Activated naive CD8-positive, alpha-beta T cell treated with anti-CD3 and anti-CD28 coated beads, Interleukin-2, amount 10 ng/mL, durations not matched to agents 7 days and 5 days (primary cell): ENCODE measurements at regions not wholly inside any gene's neighbourhood (a gene's known extent, or its start where the extent isn't known, plus 50 kb on each side); places are given as distances from the start of the nearest gene placed in this dataset.
"Not testable (repeated sequence)": the region's sequence is repeated elsewhere in the genome, so short reads cannot be mapped to it uniquely, and the experiment has no call there.

ENCODE experiments used
- ATAC-seq: fragments of 150-1000 bp; cut with Tn5 transposase; one replicate; pipeline ENCODE4 v1.10.0; 2021; ENCODE audit warnings: low read depth, moderate library complexity
- POLR2A ChIA-PET: fragments of 350-600 bp; sonication (Branson Sonifier 250); formaldehyde crosslinking; loops from one replicate; lab custom pipeline; 2021; ENCODE audit warnings: antibody characterized with exemption; lab: Charles Lee
- DNase-seq: peaks from one replicate; pipeline ENCODE4 v3.0.0; 2021
- H3K27ac Mint-ChIP-seq: one replicate; pipeline ENCODE4 v1.8.0; 2022; ENCODE audit warnings: mild to moderate bottlenecking, mixed read lengths
- H3K27me3 Mint-ChIP-seq: one replicate; pipeline ENCODE4 v1.8.0; 2022; ENCODE audit warnings: mild to moderate bottlenecking, moderate library complexity, mixed read lengths
- H3K36me3 Mint-ChIP-seq: one replicate; pipeline ENCODE4 v1.8.0; 2021; ENCODE audit warnings: mild to moderate bottlenecking, mixed read lengths
- H3K4me1 Mint-ChIP-seq: one replicate; pipeline ENCODE4 v1.8.0; 2021; ENCODE audit warnings: mixed read lengths
- H3K4me3 Mint-ChIP-seq: one replicate; pipeline ENCODE4 v1.8.0; 2022; ENCODE audit warnings: mild to moderate bottlenecking, moderate library complexity, mixed read lengths
- H3K9me3 Mint-ChIP-seq: one replicate; pipeline ENCODE4 v1.8.0; 2021; ENCODE audit warnings: mixed read lengths

- no peak overlapping the region for H3K27ac Mint-ChIP-seq
- H3K4me3 Mint-ChIP-seq = no peak overlapping the region
- ATAC-seq (no peak), DNase-seq (no peak)
- POLR2A ChIA-PET = no interaction called here
- H3K9me3 Mint-ChIP-seq = no peaks in the 10 kb centered on the region
- H3K36me3 Mint-ChIP-seq = no peaks in the 10 kb centered on the region
- no peaks in the 10 kb centered on the region for H3K4me1 Mint-ChIP-seq
- H3K27me3 Mint-ChIP-seq = peaks cover 10% of the 10 kb centered on the region
Measured at GRCh38 chr5:102625928-102626327, 127.1 kb upstream of the SLCO6A1 start.

- DNase-seq (no peak), ATAC-seq (no peak)
- POLR2A ChIA-PET = no interaction called here
- no peak overlapping the region for H3K27ac Mint-ChIP-seq
- H3K4me3 Mint-ChIP-seq = no peak overlapping the region
- H3K36me3 Mint-ChIP-seq = no peaks in the 10 kb centered on the region
- H3K27me3 Mint-ChIP-seq = peaks cover 8% of the 10 kb centered on the region
- H3K4me1 Mint-ChIP-seq = no peaks in the 10 kb centered on the region
- peaks cover 4% of the 10 kb centered on the region for H3K9me3 Mint-ChIP-seq
Measured at GRCh38 chr5:102627315-102627714, 127.8 kb upstream of the PAM start.

- peaks cover 8% of the 10 kb centered on the region for H3K27me3 Mint-ChIP-seq
- no peak for DNase-seq
- peaks cover 8% of the 10 kb centered on the region for H3K9me3 Mint-ChIP-seq
- no peak overlapping the region for H3K4me3 Mint-ChIP-seq
- H3K36me3 Mint-ChIP-seq = peaks cover 3% of the 10 kb centered on the region
- POLR2A ChIA-PET = no interaction called here
- H3K27ac Mint-ChIP-seq = no peak overlapping the region
- no peak for ATAC-seq
- H3K4me1 Mint-ChIP-seq = no peaks in the 10 kb centered on the region
Measured at GRCh38 chr5:102628441-102629175, 126.5 kb upstream of the PAM start.

GRCh38 chr5:102629827-102630605 is 125.1 kb upstream of the PAM start:
- no peak overlapping the region for H3K27ac Mint-ChIP-seq
- POLR2A ChIA-PET = no interaction called here
- no peak for DNase-seq

GRCh38 chr5:102635399-102635798 is 119.7 kb upstream of the PAM start:
- H3K27me3 Mint-ChIP-seq, H3K4me3 Mint-ChIP-seq, H3K9me3 Mint-ChIP-seq, POLR2A ChIA-PET, DNase-seq, H3K4me1 Mint-ChIP-seq, ATAC-seq, H3K27ac Mint-ChIP-seq, H3K36me3 Mint-ChIP-seq: not testable (repeated sequence)

More at GRCh38 chr5:102629827-102630605, 125.1 kb upstream of the PAM start:
- ATAC-seq = no peak
- H3K4me3 Mint-ChIP-seq = no peak overlapping the region
- no peaks in the 10 kb centered on the region for H3K27me3 Mint-ChIP-seq
- H3K9me3 Mint-ChIP-seq = peaks cover 8% of the 10 kb centered on the region
- H3K4me1 Mint-ChIP-seq = no peaks in the 10 kb centered on the region
- peaks cover 3% of the 10 kb centered on the region for H3K36me3 Mint-ChIP-seq

GRCh38 chr5:102638316-102638715 is 116.8 kb upstream of the PAM start:
- POLR2A ChIA-PET = no interaction called here
- peaks cover 2% of the 10 kb centered on the region for H3K9me3 Mint-ChIP-seq
- H3K27me3 Mint-ChIP-seq = peaks cover 2% of the 10 kb centered on the region
- no peaks in the 10 kb centered on the region for H3K4me1 Mint-ChIP-seq
- H3K27ac Mint-ChIP-seq = no peak overlapping the region
- no peak overlapping the region for H3K4me3 Mint-ChIP-seq
- H3K36me3 Mint-ChIP-seq = no peaks in the 10 kb centered on the region
- no peak for ATAC-seq
- no peak for DNase-seq

GRCh38 chr5:102638912-102639652 is 116.0 kb upstream of the PAM start:
- no peak overlapping the region for H3K4me3 Mint-ChIP-seq
- ATAC-seq = no peak
- peaks cover 2% of the 10 kb centered on the region for H3K9me3 Mint-ChIP-seq
- no peak for DNase-seq
- POLR2A ChIA-PET = no interaction called here
- peaks cover 5% of the 10 kb centered on the region for H3K27me3 Mint-ChIP-seq
- H3K4me1 Mint-ChIP-seq = no peaks in the 10 kb centered on the region
- no peak overlapping the region for H3K27ac Mint-ChIP-seq
- no peaks in the 10 kb centered on the region for H3K36me3 Mint-ChIP-seq

- ATAC-seq (no peak), DNase-seq (no peak)
- Mint-ChIP-seq H3K27ac (no peak overlapping the region), H3K9me3 (peaks cover 4% of the 10 kb centered on the region), H3K4me3 (no peak overlapping the region), H3K27me3 (peaks cover 13% of the 10 kb centered on the region), H3K4me1 (no peaks in the 10 kb centered on the region), H3K36me3 (no peaks in the 10 kb centered on the region)
- POLR2A ChIA-PET = no interaction called here
Measured at GRCh38 chr5:102649731-102650130, 105.4 kb upstream of the PAM start.

- DNase-seq (no peak), ATAC-seq (no peak)
- POLR2A ChIA-PET = no interaction called here
- Mint-ChIP-seq H3K4me1 (no peaks in the 10 kb centered on the region), H3K36me3 (no peaks in the 10 kb centered on the region), H3K27me3 (peaks cover 14% of the 10 kb centered on the region), H3K9me3 (peaks cover 4% of the 10 kb centered on the region), H3K4me3 (no peak overlapping the region), H3K27ac (no peak overlapping the region)
Measured at GRCh38 chr5:102651466-102651865, 103.6 kb upstream of the PAM start.

- no peak overlapping the region for H3K27ac Mint-ChIP-seq
- peaks cover 23% of the 10 kb centered on the region for H3K27me3 Mint-ChIP-seq
- H3K4me3 Mint-ChIP-seq = no peak overlapping the region
- DNase-seq = no peak
- no peaks in the 10 kb centered on the region for H3K9me3 Mint-ChIP-seq
- POLR2A ChIA-PET = no interaction called here
- H3K4me1 Mint-ChIP-seq = no peaks in the 10 kb centered on the region
- no peak for ATAC-seq
- H3K36me3 Mint-ChIP-seq = no peaks in the 10 kb centered on the region
Measured at GRCh38 chr5:102654559-102655349, 100.4 kb upstream of the PAM start.

GRCh38 chr5:102659151-102659550 is 96.0 kb upstream of the PAM start:
- Mint-ChIP-seq H3K27me3 (peaks cover 15% of the 10 kb centered on the region), H3K4me3 (no peak overlapping the region), H3K4me1 (no peaks in the 10 kb centered on the region), H3K27ac (no peak overlapping the region), H3K9me3 (no peaks in the 10 kb centered on the region), H3K36me3 (no peaks in the 10 kb centered on the region)
- ATAC-seq = no peak
- no peak for DNase-seq
- POLR2A ChIA-PET = no interaction called here

GRCh38 chr5:102660111-102660510 is 95.0 kb upstream of the PAM start:
- no peaks in the 10 kb centered on the region for H3K36me3 Mint-ChIP-seq
- no peak overlapping the region for H3K4me3 Mint-ChIP-seq
- H3K27ac Mint-ChIP-seq = no peak overlapping the region
- no peak for ATAC-seq
- H3K27me3 Mint-ChIP-seq = peaks cover 15% of the 10 kb centered on the region
- POLR2A ChIA-PET = interaction anchor here (0.6 kb wide), 1 partner anchor 13 kb away, joined by 3 read pairs; no protein-coding TSS in a partner anchor
- no peak for DNase-seq
- H3K4me1 Mint-ChIP-seq = no peaks in the 10 kb centered on the region
- H3K9me3 Mint-ChIP-seq = no peaks in the 10 kb centered on the region
